K562 (cell line): ENCODE measurements at regions not wholly inside any gene's neighbourhood (a gene's known extent, or its start where the extent isn't known, plus 50 kb on each side); places are given as distances from the start of the nearest gene placed in this dataset.

Source experiments
- ARNT ChIP-seq, 2 experiments: fragments of 450-650 bp; IDR thresholded peaks; 2 replicates each; pipeline ENCODE4 v1.6.1; 2016; ENCODE audit warnings: mild to moderate bottlenecking in 1 of 2
- CEBPB ChIP-seq: fragments of 450-650 bp; IDR thresholded peaks from 2 replicates; pipeline ENCODE4 v1.6.1; 2016; ENCODE audit warnings: missing genetic modification characterization, missing compliant biosample characterization
- MAFF ChIP-seq: IDR thresholded peaks from 2 replicates; pipeline ENCODE4 v1.6.1; 2012; ENCODE audit warnings: low read length, improper control_type of control experiment
- NFIC ChIP-seq: fragments of 450-650 bp; IDR thresholded peaks from 2 replicates; pipeline ENCODE4 v1.6.1; 2017; ENCODE audit warnings: mild to moderate bottlenecking, inconsistent platforms
- POLR2A ChIP-seq: fragments of 450-650 bp; conservative IDR thresholded peaks from 2 replicates; pipeline ENCODE4 v1.6.1; 2016
- POLR2AphosphoS2 ChIP-seq: IDR thresholded peaks from 2 replicates; pipeline ENCODE4 v1.6.1; 2012; ENCODE audit warnings: low read length, improper control_type of control experiment
- RAD21 ChIP-seq, 2 experiments: fragments of 250-450 bp in 1 of 2; fragments of 450-650 bp in 1 of 2; sonication (Bioruptor Pico) in 1 of 2; formaldehyde crosslinking in 1 of 2; IDR thresholded peaks in 1 of 2; conservative IDR thresholded peaks in 1 of 2; 2 replicates each; pipeline versions ENCODE4 v1.4.0 to v1.8.0; 2020 to 2022; ENCODE audit warnings: mild to moderate bottlenecking in 2 of 2, moderate library complexity in 1 of 2
- TAF1 ChIP-seq: IDR thresholded peaks from 2 replicates; pipeline ENCODE4 v1.6.1; 2011; ENCODE audit warnings: mild to moderate bottlenecking, low read length, moderate library complexity; ENCODE audit not compliant: insufficient read depth, control insufficient read depth, severe bottlenecking; ENCODE audit errors: extremely low read depth
- ZFX ChIP-seq: sonication (generic); formaldehyde crosslinking; IDR thresholded peaks from 2 replicates; pipeline ENCODE4 v1.8.0; 2022; ENCODE audit warnings: mild to moderate bottlenecking, missing genetic modification reagents, moderate library complexity
- ZNF165 ChIP-seq: fragments of 250-450 bp; sonication (Bioruptor Pico); IDR thresholded peaks from 2 replicates; pipeline ENCODE4 v1.4.0; 2020; ENCODE audit warnings: borderline replicate concordance
- TF ChIP-seq, protein P1 (sequence below): fragments of 450-650 bp; formaldehyde crosslinking; IDR thresholded peaks from 2 replicates; pipeline ENCODE4 v1.4.0; 2022; ENCODE audit warnings: mild to moderate bottlenecking, moderate library complexity

DNA sequence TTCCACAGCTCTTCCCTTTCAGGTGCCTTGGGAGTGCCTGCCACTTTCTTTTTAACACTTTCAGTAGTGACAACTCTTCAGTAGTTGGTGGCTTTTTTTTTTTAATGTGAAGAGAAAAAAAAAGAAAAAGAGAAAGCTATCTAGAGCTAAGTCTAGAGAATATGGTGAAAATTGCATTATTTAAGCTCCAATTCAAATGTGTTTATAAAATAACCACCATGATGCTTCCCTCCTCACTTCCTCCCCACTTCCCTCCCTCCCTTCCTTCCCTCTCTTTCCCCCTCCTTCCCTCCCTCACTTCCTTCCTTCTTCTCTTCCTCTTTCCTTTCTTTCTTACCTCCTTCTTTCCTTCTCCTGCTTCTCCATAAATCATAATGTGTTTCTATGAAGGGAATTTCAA lies 456.7 kb upstream of the ACTBL2 start:
- TF ChIP-seq TAF1 (no peak), CEBPB (no peak), POLR2AphosphoS2 (no peak), ZFX (CRISPR knock-in tag) (no peak), POLR2A (no peak), ARNT (IDR thresholded peaks at IDR 0.05) (no peak), NFIC (no peak), MAFF (no peak), RAD21 (CRISPR knock-in tag; conservative IDR thresholded peaks at IDR 0.05 in 1 of 2, IDR thresholded peaks at IDR 0.05 in 1 of 2) (no peak), ZNF165 (CRISPR knock-in tag) (no peak)
- TF ChIP-seq, protein P1, sequence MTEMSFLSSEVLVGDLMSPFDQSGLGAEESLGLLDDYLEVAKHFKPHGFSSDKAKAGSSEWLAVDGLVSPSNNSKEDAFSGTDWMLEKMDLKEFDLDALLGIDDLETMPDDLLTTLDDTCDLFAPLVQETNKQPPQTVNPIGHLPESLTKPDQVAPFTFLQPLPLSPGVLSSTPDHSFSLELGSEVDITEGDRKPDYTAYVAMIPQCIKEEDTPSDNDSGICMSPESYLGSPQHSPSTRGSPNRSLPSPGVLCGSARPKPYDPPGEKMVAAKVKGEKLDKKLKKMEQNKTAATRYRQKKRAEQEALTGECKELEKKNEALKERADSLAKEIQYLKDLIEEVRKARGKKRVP (CRISPR knock-in tag) = no peak
